ENCODE measurements at regions not wholly inside any gene's neighbourhood (a gene's known extent, or its start where the extent isn't known, plus 50 kb on each side); places are given as distances from the start of the nearest gene placed in this dataset.

- no peaks in the 10 kb centered on the region for H3K4me1 Mint-ChIP-seq (ENCODE audit: low read depth, unreplicated experiment)
- no peaks in the 10 kb centered on the region for H3K36me3 Mint-ChIP-seq (ENCODE audit: unreplicated experiment)
- H3K4me3 Mint-ChIP-seq (ENCODE audit: unreplicated experiment), result no peak overlapping the region
Measured at GRCh38 chr10:8401531-8401930, 347.0 kb downstream of the GATA3 start.

GRCh38 chr10:8402576-8402975 is 348.1 kb downstream of the GATA3 start:
- Mint-ChIP-seq H3K4me3 (ENCODE audit: unreplicated experiment) (no peak overlapping the region), H3K9me3 (ENCODE audit: unreplicated experiment) (no peaks in the 10 kb centered on the region), H3K4me1 (ENCODE audit: low read depth, unreplicated experiment) (no peaks in the 10 kb centered on the region), H3K27me3 (ENCODE audit: unreplicated experiment) (no peaks in the 10 kb centered on the region), H3K27ac (ENCODE audit: unreplicated experiment) (no peak overlapping the region), H3K36me3 (ENCODE audit: unreplicated experiment) (no peaks in the 10 kb centered on the region)
- TF ChIP-seq, protein P1, sequence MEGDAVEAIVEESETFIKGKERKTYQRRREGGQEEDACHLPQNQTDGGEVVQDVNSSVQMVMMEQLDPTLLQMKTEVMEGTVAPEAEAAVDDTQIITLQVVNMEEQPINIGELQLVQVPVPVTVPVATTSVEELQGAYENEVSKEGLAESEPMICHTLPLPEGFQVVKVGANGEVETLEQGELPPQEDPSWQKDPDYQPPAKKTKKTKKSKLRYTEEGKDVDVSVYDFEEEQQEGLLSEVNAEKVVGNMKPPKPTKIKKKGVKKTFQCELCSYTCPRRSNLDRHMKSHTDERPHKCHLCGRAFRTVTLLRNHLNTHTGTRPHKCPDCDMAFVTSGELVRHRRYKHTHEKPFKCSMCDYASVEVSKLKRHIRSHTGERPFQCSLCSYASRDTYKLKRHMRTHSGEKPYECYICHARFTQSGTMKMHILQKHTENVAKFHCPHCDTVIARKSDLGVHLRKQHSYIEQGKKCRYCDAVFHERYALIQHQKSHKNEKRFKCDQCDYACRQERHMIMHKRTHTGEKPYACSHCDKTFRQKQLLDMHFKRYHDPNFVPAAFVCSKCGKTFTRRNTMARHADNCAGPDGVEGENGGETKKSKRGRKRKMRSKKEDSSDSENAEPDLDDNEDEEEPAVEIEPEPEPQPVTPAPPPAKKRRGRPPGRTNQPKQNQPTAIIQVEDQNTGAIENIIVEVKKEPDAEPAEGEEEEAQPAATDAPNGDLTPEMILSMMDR (IDR thresholded peaks at IDR 0.05; ENCODE audit: partially characterized antibody, unreplicated experiment), result no peak
- no peak for DNase-seq

More at GRCh38 chr10:8401531-8401930, 347.0 kb downstream of the GATA3 start:
- Mint-ChIP-seq H3K27me3 (ENCODE audit: unreplicated experiment) (no peaks in the 10 kb centered on the region), H3K9me3 (ENCODE audit: unreplicated experiment) (no peaks in the 10 kb centered on the region), H3K27ac (ENCODE audit: unreplicated experiment) (no peak overlapping the region)
- TF ChIP-seq, protein P1 (IDR thresholded peaks at IDR 0.05; ENCODE audit: partially characterized antibody, unreplicated experiment), result no peak
- DNase-seq, result no peak

DNA sequence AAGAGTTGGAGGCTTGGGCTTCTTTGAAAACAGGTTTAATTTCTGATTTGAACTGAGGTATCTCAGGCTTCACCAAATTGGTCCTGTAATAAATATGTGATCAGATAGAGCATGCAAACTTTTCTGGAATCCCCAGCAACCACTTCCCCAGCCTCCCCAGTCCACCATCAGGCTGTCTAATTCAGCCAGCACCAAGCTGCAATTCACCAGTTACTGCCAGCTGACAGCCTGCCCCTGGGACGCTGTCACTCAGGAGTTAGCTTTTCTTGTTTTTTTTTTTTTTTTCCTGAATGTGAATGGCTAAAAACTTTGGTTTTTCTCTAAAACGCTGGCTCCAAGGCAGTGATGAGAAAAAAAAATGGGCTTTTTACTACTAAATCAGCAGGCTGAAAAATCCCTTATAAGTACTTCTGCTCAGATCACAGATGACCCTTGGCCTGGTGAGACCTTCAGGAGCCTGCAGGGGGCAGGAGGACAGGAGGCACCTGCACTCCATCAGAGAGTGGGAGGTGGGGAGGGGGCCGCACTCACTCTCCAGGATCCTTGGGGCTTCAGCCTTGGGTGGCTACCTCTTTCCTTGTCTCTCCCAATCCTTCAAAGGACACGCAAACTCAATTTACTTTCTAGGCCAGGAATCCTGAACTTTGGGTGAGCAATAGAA is 349.4 kb downstream of the GATA3 start:
- DNase-seq, result peak; percentile 27
- no peaks in the 10 kb centered on the region for H3K4me1 Mint-ChIP-seq (ENCODE audit: low read depth, unreplicated experiment)

DNA sequence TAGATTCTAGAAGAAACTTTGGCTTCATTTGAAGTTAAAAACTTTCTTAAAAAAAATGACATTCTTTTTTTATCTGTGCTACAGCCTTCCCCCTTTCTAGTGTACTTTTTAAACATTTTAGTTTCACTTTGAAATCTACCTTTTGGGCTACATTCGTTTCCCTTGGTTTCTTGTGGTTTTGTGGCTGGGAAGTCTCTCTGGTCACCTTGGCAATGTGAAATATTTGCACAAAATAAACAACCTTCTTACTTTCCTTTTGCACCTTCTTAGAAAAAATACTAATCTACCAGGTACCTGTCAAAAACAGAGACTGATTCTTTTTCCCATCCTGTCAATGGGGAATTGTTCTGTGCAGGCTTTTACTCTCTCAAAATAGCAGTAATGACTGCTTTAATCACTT is 350.2 kb downstream of the GATA3 start:
- Mint-ChIP-seq H3K4me1 (ENCODE audit: low read depth, unreplicated experiment) (no peaks in the 10 kb centered on the region), H3K4me3 (ENCODE audit: unreplicated experiment) (no peak overlapping the region), H3K27me3 (ENCODE audit: unreplicated experiment) (no peaks in the 10 kb centered on the region), H3K36me3 (ENCODE audit: unreplicated experiment) (no peaks in the 10 kb centered on the region), H3K9me3 (ENCODE audit: unreplicated experiment) (no peaks in the 10 kb centered on the region), H3K27ac (ENCODE audit: unreplicated experiment) (no peak overlapping the region)
- TF ChIP-seq, protein P1 (IDR thresholded peaks at IDR 0.05; ENCODE audit: partially characterized antibody, unreplicated experiment), result no peak
- no peak for DNase-seq

More for the DNA sequence above, 349.4 kb downstream of the GATA3 start:
- no peaks in the 10 kb centered on the region for H3K27me3 Mint-ChIP-seq (ENCODE audit: unreplicated experiment)
- TF ChIP-seq, protein P1 (IDR thresholded peaks at IDR 0.05; ENCODE audit: partially characterized antibody, unreplicated experiment), result peak; percentile 13
- no peak overlapping the region for H3K27ac Mint-ChIP-seq (ENCODE audit: unreplicated experiment)
- no peaks in the 10 kb centered on the region for H3K9me3 Mint-ChIP-seq (ENCODE audit: unreplicated experiment)
- H3K36me3 Mint-ChIP-seq (ENCODE audit: unreplicated experiment), result no peaks in the 10 kb centered on the region
- H3K4me3 Mint-ChIP-seq (ENCODE audit: unreplicated experiment), result no peak overlapping the region

DNA sequence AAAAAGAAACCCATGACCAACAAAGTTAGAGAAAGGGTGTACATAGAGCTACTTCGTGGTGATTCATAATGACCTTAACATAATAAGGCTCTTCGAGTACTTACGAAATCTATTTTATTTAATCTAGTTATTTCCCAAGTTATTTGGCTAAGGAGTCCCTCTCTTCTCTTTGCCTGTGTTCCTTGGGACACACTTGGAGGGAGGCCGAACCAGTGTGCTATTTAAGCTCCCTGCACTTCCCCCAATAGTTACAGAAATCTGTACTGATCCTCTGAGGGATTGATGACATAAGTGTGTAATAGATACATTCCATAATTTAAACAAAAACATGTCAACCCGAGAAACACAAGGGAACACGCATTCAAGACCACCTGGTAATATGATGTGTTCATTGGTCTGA is 351.1 kb downstream of the GATA3 start:
- H3K36me3 Mint-ChIP-seq (ENCODE audit: unreplicated experiment), result no peaks in the 10 kb centered on the region
- no peaks in the 10 kb centered on the region for H3K27me3 Mint-ChIP-seq (ENCODE audit: unreplicated experiment)
- DNase-seq, result no peak
- peaks cover 2% of the 10 kb centered on the region for H3K4me1 Mint-ChIP-seq (ENCODE audit: low read depth, unreplicated experiment)
- H3K27ac Mint-ChIP-seq (ENCODE audit: unreplicated experiment), result no peak overlapping the region
- peaks cover 2% of the 10 kb centered on the region for H3K9me3 Mint-ChIP-seq (ENCODE audit: unreplicated experiment)
- H3K4me3 Mint-ChIP-seq (ENCODE audit: unreplicated experiment), result no peak overlapping the region
- TF ChIP-seq, protein P1 (IDR thresholded peaks at IDR 0.05; ENCODE audit: partially characterized antibody, unreplicated experiment), result no peak
